MM.1S (cell line): ENCODE measurements at regions not wholly inside any gene's neighbourhood (a gene's known extent, or its start where the extent isn't known, plus 50 kb on each side); places are given as distances from the start of the nearest gene placed in this dataset.
"Not testable (repeated sequence)": the region's sequence is repeated elsewhere in the genome, so short reads cannot be mapped to it uniquely, and the experiment has no call there.

Source experiments
- DNase-seq: peaks from one replicate; pipeline ENCODE4 v3.0.0-alpha.2; 2015
- H2AFZ ChIP-seq: fragments of 300-600 bp; sonication (generic); 2 replicates; pipeline ENCODE4 v1.6.0; 2016; ENCODE audit warnings: antibody characterized with exemption, low read length
- H3F3A ChIP-seq: fragments of 300-600 bp; sonication (generic); 2 replicates; pipeline ENCODE4 v1.6.1; 2016; ENCODE audit warnings: mild to moderate bottlenecking, antibody characterized with exemption, low read length, moderate library complexity, mixed read lengths; ENCODE audit not compliant: insufficient read depth
- H3K27ac ChIP-seq: fragments of 300-600 bp; sonication (generic); 2 replicates; pipeline ENCODE4 v1.5.1; 2016; ENCODE audit warnings: mild to moderate bottlenecking, low read length
- H3K27me3 ChIP-seq: fragments of 300-600 bp; sonication (generic); replicated peaks from 2 replicates; pipeline ENCODE4 v1.6.0; 2016; ENCODE audit warnings: low read length; ENCODE audit not compliant: insufficient read depth
- H3K36me3 ChIP-seq: fragments of 300-600 bp; sonication (generic); replicated peaks from 2 replicates; pipeline ENCODE4 v1.6.1; 2016; ENCODE audit warnings: mild to moderate bottlenecking, low read length, mixed read lengths; ENCODE audit not compliant: insufficient read depth
- H3K4me1 ChIP-seq: fragments of 300-600 bp; sonication (generic); 2 replicates; pipeline ENCODE4 v1.6.1; 2016; ENCODE audit warnings: low read length, mixed read lengths
- H3K4me2 ChIP-seq: fragments of 300-600 bp; sonication (generic); 2 replicates; pipeline ENCODE4 v1.6.0; 2016; ENCODE audit warnings: low read depth, low read length
- H3K4me3 ChIP-seq: fragments of 300-600 bp; sonication (generic); 2 replicates; pipeline ENCODE4 v1.5.1; 2016; ENCODE audit warnings: low read length, mixed read lengths
- H3K79me2 ChIP-seq: fragments of 300-600 bp; sonication (generic); 2 replicates; pipeline ENCODE4 v1.6.1; 2016; ENCODE audit warnings: mixed run types, low read length, mixed read lengths
- H3K9ac ChIP-seq: fragments of 300-600 bp; sonication (generic); 2 replicates; pipeline ENCODE4 v1.6.1; 2016; ENCODE audit warnings: low read length, mixed read lengths
- H3K9me2 ChIP-seq: fragments of 300-600 bp; sonication (generic); replicated peaks from 2 replicates; pipeline ENCODE4 v1.6.1; 2016; ENCODE audit warnings: mild to moderate bottlenecking, low read length, mixed read lengths; ENCODE audit not compliant: insufficient read depth
- H3K9me3 ChIP-seq: fragments of 300-600 bp; sonication (generic); replicated peaks from 2 replicates; pipeline ENCODE4 v1.6.1; 2016; ENCODE audit warnings: mild to moderate bottlenecking, low read length, mixed read lengths; ENCODE audit not compliant: insufficient read depth
- H4K20me1 ChIP-seq: fragments of 300-600 bp; sonication (generic); 2 replicates; pipeline ENCODE4 v1.6.1; 2016; ENCODE audit warnings: mild to moderate bottlenecking, low read length, moderate library complexity, mixed read lengths; ENCODE audit not compliant: insufficient read depth
- EZH2 ChIP-seq: fragments of 300-600 bp; sonication (generic); optimal IDR thresholded peaks from 2 replicates; pipeline ENCODE3; 2017; ENCODE audit warnings: low read depth, mild to moderate bottlenecking, antibody characterized with exemption, low read length, mixed read lengths
- EZH2phosphoT487 ChIP-seq: fragments of 300-600 bp; sonication (generic); IDR thresholded peaks from 2 replicates; pipeline ENCODE4 v1.6.1; 2018; ENCODE audit warnings: antibody characterized with exemption, low read length
- TF ChIP-seq, protein P1 (sequence below): fragments of 300-600 bp; sonication (generic); IDR thresholded peaks from 2 replicates; pipeline ENCODE4 v1.5.1; 2016; ENCODE audit warnings: antibody characterized with exemption, low read length, mixed read lengths

GRCh38 chr2:48089644-48090043 is 183.3 kb upstream of the FBXO11 start:
- Histone ChIP-seq H3K9me2 (no peaks in the 10 kb centered on the region), H4K20me1 (no peaks in the 10 kb centered on the region), H3F3A (no peaks in the 10 kb centered on the region), H3K79me2 (no peaks in the 10 kb centered on the region), H3K4me2 (no peak overlapping the region), H3K27ac (no peak overlapping the region), H3K27me3 (no peaks in the 10 kb centered on the region), H3K9me3 (no peaks in the 10 kb centered on the region), H2AFZ (no peak overlapping the region), H3K4me3 (no peak overlapping the region), H3K9ac (no peak overlapping the region), H3K36me3 (no peaks in the 10 kb centered on the region), H3K4me1 (no peaks in the 10 kb centered on the region)
- TF ChIP-seq EZH2 (no peak), EZH2phosphoT487 (no peak)
- TF ChIP-seq, protein P1, sequence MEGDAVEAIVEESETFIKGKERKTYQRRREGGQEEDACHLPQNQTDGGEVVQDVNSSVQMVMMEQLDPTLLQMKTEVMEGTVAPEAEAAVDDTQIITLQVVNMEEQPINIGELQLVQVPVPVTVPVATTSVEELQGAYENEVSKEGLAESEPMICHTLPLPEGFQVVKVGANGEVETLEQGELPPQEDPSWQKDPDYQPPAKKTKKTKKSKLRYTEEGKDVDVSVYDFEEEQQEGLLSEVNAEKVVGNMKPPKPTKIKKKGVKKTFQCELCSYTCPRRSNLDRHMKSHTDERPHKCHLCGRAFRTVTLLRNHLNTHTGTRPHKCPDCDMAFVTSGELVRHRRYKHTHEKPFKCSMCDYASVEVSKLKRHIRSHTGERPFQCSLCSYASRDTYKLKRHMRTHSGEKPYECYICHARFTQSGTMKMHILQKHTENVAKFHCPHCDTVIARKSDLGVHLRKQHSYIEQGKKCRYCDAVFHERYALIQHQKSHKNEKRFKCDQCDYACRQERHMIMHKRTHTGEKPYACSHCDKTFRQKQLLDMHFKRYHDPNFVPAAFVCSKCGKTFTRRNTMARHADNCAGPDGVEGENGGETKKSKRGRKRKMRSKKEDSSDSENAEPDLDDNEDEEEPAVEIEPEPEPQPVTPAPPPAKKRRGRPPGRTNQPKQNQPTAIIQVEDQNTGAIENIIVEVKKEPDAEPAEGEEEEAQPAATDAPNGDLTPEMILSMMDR = no peak
- no peak for DNase-seq

DNA sequence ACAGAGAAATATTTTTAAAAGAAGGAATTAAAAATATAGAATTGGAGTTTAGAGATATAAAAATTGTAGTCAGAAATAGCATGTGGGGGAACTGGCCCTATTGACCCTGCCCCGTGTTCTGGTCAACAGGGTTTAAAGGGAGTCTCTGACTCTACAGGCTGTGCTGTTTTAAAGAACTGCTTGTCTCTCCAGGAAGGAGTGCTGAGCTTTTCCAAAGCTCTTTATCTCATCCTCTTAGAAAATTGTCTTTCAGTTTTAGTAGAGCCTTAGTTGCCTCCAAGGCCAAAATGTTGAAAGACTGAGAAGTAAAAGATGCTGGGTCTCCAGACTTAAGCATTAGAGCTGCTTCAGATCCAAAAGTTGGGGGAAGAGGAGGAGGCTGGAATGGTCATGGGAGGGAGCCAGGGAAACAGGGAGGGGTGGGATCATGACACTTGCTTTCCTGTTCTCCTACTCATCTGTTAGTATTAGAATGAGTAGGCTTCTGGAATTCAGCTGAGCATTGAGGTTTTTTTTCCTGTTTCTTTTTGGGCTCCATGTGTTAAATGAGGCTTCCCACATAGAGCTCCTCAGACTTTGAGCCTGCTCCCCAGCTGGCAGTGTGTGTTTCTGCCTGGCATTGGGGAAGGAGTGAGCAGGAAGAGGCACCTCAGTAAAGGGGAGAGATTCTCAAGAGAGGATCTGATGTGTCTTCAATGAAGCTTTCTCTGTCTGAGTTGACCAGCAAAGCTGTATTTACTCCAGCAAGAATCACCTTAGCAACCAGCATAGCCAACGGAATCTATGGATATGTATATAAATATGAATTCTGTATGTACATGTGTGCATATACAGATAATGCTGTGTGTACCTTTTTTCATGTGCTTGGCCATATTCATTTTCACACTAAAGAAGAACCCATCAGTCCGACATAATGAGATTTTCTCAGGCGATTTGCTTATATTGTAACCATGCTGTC is 186.8 kb upstream of the FBXO11 start:
- Histone ChIP-seq H3K9ac (no peak overlapping the region), H3K4me3 (no peak overlapping the region), H3F3A (no peaks in the 10 kb centered on the region), H3K79me2 (no peaks in the 10 kb centered on the region), H3K27ac (no peak overlapping the region), H3K27me3 (no peaks in the 10 kb centered on the region), H3K9me3 (no peaks in the 10 kb centered on the region), H2AFZ (no peak overlapping the region), H3K4me1 (no peaks in the 10 kb centered on the region), H3K4me2 (no peak overlapping the region), H4K20me1 (no peaks in the 10 kb centered on the region), H3K9me2 (no peaks in the 10 kb centered on the region), H3K36me3 (no peaks in the 10 kb centered on the region)
- TF ChIP-seq, protein P1 = no peak
- no peak for TF ChIP-seq EZH2
- TF ChIP-seq EZH2phosphoT487 = no peak
- no peak for DNase-seq

DNA sequence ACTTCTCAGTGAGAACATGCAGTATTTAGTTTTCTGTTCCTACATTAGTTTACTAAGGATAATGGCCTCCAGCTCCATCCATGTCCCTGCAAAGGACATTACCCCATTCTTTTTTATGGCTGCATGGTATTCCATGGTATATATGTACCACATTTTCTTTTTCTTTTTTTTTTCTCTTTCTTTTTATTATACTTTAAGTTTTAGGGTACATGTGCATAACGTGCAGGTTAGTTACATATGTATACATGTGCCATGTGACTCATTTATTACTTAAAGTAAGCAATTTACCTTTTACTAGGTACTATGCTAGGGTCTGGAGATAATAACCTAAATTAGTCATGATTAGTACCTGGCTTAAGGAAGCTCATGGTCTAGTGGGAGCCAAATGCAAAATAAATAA is 190.5 kb upstream of the FBXO11 start:
- H4K20me1 ChIP-seq, H3K27ac ChIP-seq, DNase-seq: not testable (repeated sequence)

DNA sequence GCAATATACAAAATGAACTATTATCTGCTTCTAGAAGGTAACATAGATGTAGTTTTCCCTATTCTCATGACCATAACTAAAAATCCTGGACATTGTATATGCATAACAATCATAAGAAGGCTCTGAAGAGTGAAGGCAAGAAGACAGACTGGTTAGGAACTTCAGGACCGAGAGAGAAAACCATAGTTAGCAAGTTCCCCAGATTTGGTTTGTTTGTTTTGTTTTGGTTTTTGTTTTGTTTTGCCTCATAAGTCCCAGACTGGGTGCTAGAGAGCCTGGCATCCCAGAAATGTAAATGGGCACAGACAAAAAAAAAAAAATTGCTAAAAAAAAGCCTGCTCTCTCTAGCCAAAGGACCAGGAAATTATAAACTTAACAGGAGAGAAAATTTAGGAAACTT is 192.2 kb upstream of the FBXO11 start:
- no peak overlapping the region for H3K4me2 ChIP-seq
- H2AFZ ChIP-seq = no peak overlapping the region
- no peaks in the 10 kb centered on the region for H3K36me3 ChIP-seq
- no peaks in the 10 kb centered on the region for H3K9me2 ChIP-seq
- no peak overlapping the region for H3K27ac ChIP-seq
- H3K27me3 ChIP-seq = no peaks in the 10 kb centered on the region
- H4K20me1 ChIP-seq = no peaks in the 10 kb centered on the region
- H3K9ac ChIP-seq = no peak overlapping the region
- H3K9me3 ChIP-seq = no peaks in the 10 kb centered on the region
- no peak overlapping the region for H3K4me3 ChIP-seq
- H3K79me2 ChIP-seq = no peaks in the 10 kb centered on the region
- no peaks in the 10 kb centered on the region for H3K4me1 ChIP-seq
- DNase-seq = no peak
- no peak for TF ChIP-seq EZH2
- no peaks in the 10 kb centered on the region for H3F3A ChIP-seq

More for the DNA sequence above, 190.5 kb upstream of the FBXO11 start:
- not testable (repeated sequence) for H2AFZ ChIP-seq, H3K4me1 ChIP-seq, H3K4me3 ChIP-seq, H3K36me3 ChIP-seq, H3K79me2 ChIP-seq, H3K4me2 ChIP-seq, H3K9me2 ChIP-seq, H3K9ac ChIP-seq, H3F3A ChIP-seq, H3K27me3 ChIP-seq, H3K9me3 ChIP-seq
